Neural progenitor cell (in vitro differentiated cells): ENCODE measurements at regions not wholly inside any gene's neighbourhood (a gene's known extent, or its start where the extent isn't known, plus 50 kb on each side); places are given as distances from the start of the nearest gene placed in this dataset.
"Not testable (repeated sequence)": the region's sequence is repeated elsewhere in the genome, so short reads cannot be mapped to it uniquely, and the experiment has no call there.

Experiments
- EZH2 ChIP-seq: fragments of 200-600 bp; sonication (generic); IDR thresholded peaks from 2 replicates; pipeline ENCODE4 v1.6.1; 2017; ENCODE audit warnings: antibody characterized with exemption, mild to moderate bottlenecking, moderate library complexity
- EZH2phosphoT487 ChIP-seq: fragments of 200-600 bp; sonication (generic); IDR thresholded peaks from 2 replicates; pipeline ENCODE4 v1.6.1; 2017; ENCODE audit warnings: antibody characterized with exemption
- TF ChIP-seq, protein P1 (sequence below): fragments of 200-600 bp; sonication (generic); IDR thresholded peaks from 2 replicates; pipeline ENCODE4 v1.5.1; 2017; ENCODE audit warnings: antibody characterized with exemption, mild to moderate bottlenecking

DNA sequence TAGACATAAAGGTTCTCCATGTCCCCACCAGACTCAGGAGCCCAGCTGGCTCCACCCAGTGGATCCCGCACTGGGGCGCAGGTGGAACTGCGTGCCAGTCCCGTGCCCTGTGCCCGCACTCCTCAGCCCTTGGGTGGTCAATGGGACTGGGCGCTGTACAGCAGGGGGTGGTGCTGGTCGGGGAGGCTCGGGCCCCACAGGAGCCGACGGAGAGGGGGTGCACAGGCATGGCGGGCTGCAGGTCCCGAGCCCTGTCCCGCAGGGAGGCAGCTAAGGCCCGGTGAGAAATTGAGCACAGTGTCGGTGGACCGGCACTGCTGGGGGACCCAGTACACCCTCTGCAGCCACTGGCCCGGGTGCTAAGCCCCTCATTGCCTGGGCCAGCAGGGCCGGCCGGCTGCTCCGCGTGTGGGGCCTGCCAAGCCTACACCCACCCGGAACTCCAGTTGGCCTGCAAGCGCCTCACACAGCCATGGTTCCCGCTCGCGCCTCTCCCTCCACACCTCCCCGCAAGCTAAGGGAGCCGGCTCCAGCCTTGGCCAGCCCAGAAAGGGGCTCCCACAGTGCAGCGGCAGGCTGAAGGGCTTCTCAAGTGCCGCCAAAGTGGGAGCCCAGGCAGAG is 832.9 kb downstream of the CENPC start:
- TF ChIP-seq, protein P1, sequence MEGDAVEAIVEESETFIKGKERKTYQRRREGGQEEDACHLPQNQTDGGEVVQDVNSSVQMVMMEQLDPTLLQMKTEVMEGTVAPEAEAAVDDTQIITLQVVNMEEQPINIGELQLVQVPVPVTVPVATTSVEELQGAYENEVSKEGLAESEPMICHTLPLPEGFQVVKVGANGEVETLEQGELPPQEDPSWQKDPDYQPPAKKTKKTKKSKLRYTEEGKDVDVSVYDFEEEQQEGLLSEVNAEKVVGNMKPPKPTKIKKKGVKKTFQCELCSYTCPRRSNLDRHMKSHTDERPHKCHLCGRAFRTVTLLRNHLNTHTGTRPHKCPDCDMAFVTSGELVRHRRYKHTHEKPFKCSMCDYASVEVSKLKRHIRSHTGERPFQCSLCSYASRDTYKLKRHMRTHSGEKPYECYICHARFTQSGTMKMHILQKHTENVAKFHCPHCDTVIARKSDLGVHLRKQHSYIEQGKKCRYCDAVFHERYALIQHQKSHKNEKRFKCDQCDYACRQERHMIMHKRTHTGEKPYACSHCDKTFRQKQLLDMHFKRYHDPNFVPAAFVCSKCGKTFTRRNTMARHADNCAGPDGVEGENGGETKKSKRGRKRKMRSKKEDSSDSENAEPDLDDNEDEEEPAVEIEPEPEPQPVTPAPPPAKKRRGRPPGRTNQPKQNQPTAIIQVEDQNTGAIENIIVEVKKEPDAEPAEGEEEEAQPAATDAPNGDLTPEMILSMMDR, result not testable (repeated sequence)
- TF ChIP-seq EZH2, EZH2phosphoT487: not testable (repeated sequence)
